Transverse colon (tissue), 3 donors: ENCODE measurements at regions not wholly inside any gene's neighbourhood (a gene's known extent, or its start where the extent isn't known, plus 50 kb on each side); places are given as distances from the start of the nearest gene placed in this dataset.

Experiments
- CTCF ChIP-seq, 5 experiments: fragments of 200-600 bp in 3 of 5; fragments of 450-650 bp in 2 of 5; sonication (generic) in 3 of 5; IDR thresholded peaks; 1 replicate in 2 of 5; 2 replicates in 3 of 5; pipeline ENCODE4 v1.5.1; 2016 to 2017; ENCODE audit warnings: antibody characterized with exemption in 5 of 5, inconsistent platforms in 3 of 5, mild to moderate bottlenecking in 2 of 5, moderate library complexity in 1 of 5
- EP300 ChIP-seq: sonication (generic); formaldehyde crosslinking; IDR thresholded peaks from one replicate; pipeline ENCODE4 v1.6.1; 2017; ENCODE audit warnings: antibody characterized with exemption, low read depth
- POLR2A ChIP-seq: fragments of 450-650 bp; IDR thresholded peaks from one replicate; pipeline ENCODE4 v1.6.1; 2016; ENCODE audit warnings: antibody characterized with exemption, mild to moderate bottlenecking, moderate library complexity

- no peak for TF ChIP-seq POLR2A
- no peak for TF ChIP-seq CTCF (IDR thresholded peaks at IDR 0.05)
- TF ChIP-seq EP300 = no peak
These were observed 266.9 kb downstream of the DSC3 start for GRCh38 chr18:30775629-30776028.
